ENCODE measurements at regions not wholly inside any gene's neighbourhood (a gene's known extent, or its start where the extent isn't known, plus 50 kb on each side); places are given as distances from the start of the nearest gene placed in this dataset.
"Not testable (repeated sequence)": the region's sequence is repeated elsewhere in the genome, so short reads cannot be mapped to it uniquely, and the experiment has no call there.

- H3K4me2 ChIP-seq (ENCODE audit: insufficient read depth, low read length); in situ Hi-C loops (cut with MboI); H3K9ac ChIP-seq (ENCODE audit: insufficient read depth in 1 of 2, low read depth in 2 of 2, low read length in 2 of 2); intact Hi-C loops (cut with micrococcal nuclease); H3K9me1 ChIP-seq (ENCODE audit: control insufficient read depth, insufficient read depth, low read length); ATAC-seq; H4K20me1 ChIP-seq (replicated peaks; ENCODE audit: control insufficient read depth, insufficient read depth, low read length); H2AFZ ChIP-seq (ENCODE audit: low read depth, low read length); H3K27ac ChIP-seq (ENCODE audit: extremely low read depth, low read depth, low read length); DNase-seq (ENCODE audit: extremely low read depth in 1 of 4, low spot score in 3 of 4); H3K36me3 ChIP-seq (ENCODE audit: control insufficient read depth, insufficient read depth, low read length); BruUV-seq (replicated peaks); H3K79me2 ChIP-seq (ENCODE audit: control insufficient read depth, insufficient read depth, low read length); H3K4me3 ChIP-seq; CTCF ChIA-PET (ENCODE audit: low intra/inter-chr PET ratio); H3K4me1 ChIP-seq (replicated peaks in 1 of 2; ENCODE audit: control insufficient read depth in 2 of 2, insufficient read depth in 2 of 2, low read length in 2 of 2); H3K9me3 ChIP-seq (replicated peaks; ENCODE audit: control insufficient read depth, insufficient read depth, low read depth, low read length); FAIRE-seq: not testable (repeated sequence)
- POLR2A ChIA-PET: interaction anchor here (0.6 kb wide), 1 partner anchor 9 kb away, joined by 3 read pairs; no protein-coding TSS in a partner anchor
- peaks cover 15 to 25% of the 10 kb centered on the region in 2 experiments for H3K27me3 ChIP-seq (ENCODE audit: control insufficient read depth in 2 of 2, insufficient read depth in 2 of 2, low read length in 2 of 2)
- WGBS (ENCODE audit: insufficient coverage, low coverage, missing lambda C conversion rate): 0% methylated on average over 6 of the region's 6 CpGs
- TF ChIP-seq SOX6 (IDR thresholded peaks at IDR 0.05) (peak; percentile 84), VEZF1 (CRISPR knock-in tag; IDR thresholded peaks at IDR 0.05) (peak; percentile 23; the same call in 1 of the 2 replicates), GATA2 (CRISPR knock-in tag; IDR thresholded peaks at IDR 0.05) (peak; percentile 29; the same call in 1 of the 2 replicates), SMARCE1 (IDR thresholded peaks at IDR 0.05) (peak; percentile 26; the same call in 1 of the 2 replicates), ESRRA (IDR thresholded peaks at IDR 0.05; ENCODE audit: borderline replicate concordance, low read depth) (peak; percentile 27; the same call in 1 of the 2 replicates), ZNF445 (CRISPR knock-in tag; IDR thresholded peaks at IDR 0.05; ENCODE audit: low read depth) (peak; percentile 82; the same call in 1 of the 2 replicates), CXXC5 (CRISPR knock-in tag; IDR thresholded peaks at IDR 0.05) (peak; percentile 32; the same call in 1 of the 2 replicates)
Measured at GRCh38 chr21:36267828-36268227, 52.2 kb upstream of the MORC3 start.

- H3K79me2 ChIP-seq (ENCODE audit: control insufficient read depth, insufficient read depth, low read length); CTCF ChIA-PET (ENCODE audit: low intra/inter-chr PET ratio); H2AFZ ChIP-seq (ENCODE audit: low read depth, low read length); FAIRE-seq; POLR2A ChIA-PET; intact Hi-C loops (cut with micrococcal nuclease); H3K4me3 ChIP-seq; BruUV-seq (replicated peaks); H3K9ac ChIP-seq (ENCODE audit: insufficient read depth in 1 of 2, low read depth in 2 of 2, low read length in 2 of 2); H3K4me1 ChIP-seq (replicated peaks in 1 of 2; ENCODE audit: control insufficient read depth in 2 of 2, insufficient read depth in 2 of 2, low read length in 2 of 2); H3K9me3 ChIP-seq (replicated peaks; ENCODE audit: control insufficient read depth, insufficient read depth, low read depth, low read length); DNase-seq (ENCODE audit: extremely low read depth in 1 of 4, low spot score in 3 of 4); H3K36me3 ChIP-seq (ENCODE audit: control insufficient read depth, insufficient read depth, low read length); H3K27ac ChIP-seq (ENCODE audit: extremely low read depth, low read depth, low read length); ATAC-seq; H3K9me1 ChIP-seq (ENCODE audit: control insufficient read depth, insufficient read depth, low read length); H3K4me2 ChIP-seq (ENCODE audit: insufficient read depth, low read length); in situ Hi-C loops (cut with MboI); H4K20me1 ChIP-seq (replicated peaks; ENCODE audit: control insufficient read depth, insufficient read depth, low read length): not testable (repeated sequence)
- WGBS (ENCODE audit: insufficient coverage, low coverage, missing lambda C conversion rate): 18% methylated on average over 4 of the region's 4 CpGs
- H3K27me3 ChIP-seq (ENCODE audit: control insufficient read depth in 2 of 2, insufficient read depth in 2 of 2, low read length in 2 of 2): peaks cover 14 to 28% of the 10 kb centered on the region in 2 experiments
Measured at GRCh38 chr21:36268264-36268663, 51.7 kb upstream of the MORC3 start.

Measured in K562 (cell line).